ENCODE measurements at regions not wholly inside any gene's neighbourhood (a gene's known extent, or its start where the extent isn't known, plus 50 kb on each side); places are given as distances from the start of the nearest gene placed in this dataset.

- peak; percentile 38 for DNase-seq
Measured at GRCh38 chr3:194738254-194739093, 52.8 kb downstream of the FAM43A start.

DNA sequence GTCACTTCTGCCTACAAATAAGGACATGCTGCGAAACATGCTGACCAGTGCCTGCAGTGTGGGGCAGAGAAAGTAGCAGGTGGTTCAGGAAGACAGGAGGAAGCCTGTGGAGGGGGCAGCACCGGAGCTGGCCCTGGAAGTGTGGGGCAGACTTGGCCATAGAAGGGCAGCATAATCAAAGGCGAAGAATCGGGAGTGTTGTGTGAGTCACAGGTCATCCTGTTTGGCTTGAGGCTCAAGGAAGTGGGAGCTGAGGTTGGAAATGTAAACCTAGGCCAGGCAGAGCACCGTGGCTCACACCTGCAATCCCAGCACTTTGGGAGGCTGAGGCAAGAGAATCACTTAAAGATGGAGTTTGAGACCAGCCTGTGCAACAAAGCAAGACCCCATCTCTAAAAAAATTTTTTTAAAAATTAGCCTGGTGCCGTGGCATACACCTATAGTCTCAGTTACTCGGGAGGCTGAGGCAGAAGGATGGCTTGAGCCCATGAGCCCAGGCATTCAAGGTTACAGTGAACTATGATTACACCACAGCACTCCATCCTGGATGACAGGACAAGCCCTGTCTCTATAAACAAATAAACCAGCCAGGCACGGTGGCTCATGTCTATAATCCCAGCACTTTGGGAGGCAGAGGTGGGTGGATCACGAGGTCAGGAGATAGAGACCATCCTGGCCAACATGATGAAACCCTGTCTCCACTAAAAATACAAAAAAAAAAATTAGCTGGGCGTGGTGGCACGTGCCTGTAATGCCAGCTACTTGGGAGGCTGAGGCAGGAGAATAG lies 54.0 kb downstream of the FAM43A start:
- no peak for DNase-seq

DNA sequence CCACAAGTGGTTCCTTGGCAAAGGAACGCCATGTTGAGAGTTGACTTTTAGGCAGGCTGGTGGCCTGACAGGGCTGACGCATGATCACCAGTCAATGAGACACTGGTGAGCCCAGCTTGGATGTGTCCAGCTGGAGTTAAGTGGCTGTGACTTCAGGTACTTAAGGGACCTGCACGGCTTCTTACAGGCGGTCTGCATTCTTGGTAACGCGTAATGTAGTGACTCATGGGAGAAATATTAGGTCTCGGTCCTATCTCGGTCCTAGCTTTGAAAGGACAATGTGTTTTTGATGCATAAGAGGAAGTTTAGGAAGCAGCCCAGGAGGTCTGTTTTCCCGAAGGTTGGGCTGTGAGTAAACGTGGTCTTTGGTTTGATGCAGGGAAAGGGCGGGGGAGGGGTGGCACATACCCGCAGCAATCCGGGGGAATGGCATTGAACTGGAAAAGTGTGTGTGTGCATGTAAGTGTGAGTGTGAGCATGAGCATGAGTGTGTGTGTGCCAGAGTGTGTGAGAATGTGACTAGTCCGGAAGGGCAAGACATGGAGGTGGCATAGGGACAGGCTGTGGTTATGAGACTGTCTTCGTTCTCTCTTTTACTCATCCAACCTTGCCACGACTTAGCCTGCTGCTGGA lies 55.3 kb downstream of the FAM43A start:
- DNase-seq = no peak

DNA sequence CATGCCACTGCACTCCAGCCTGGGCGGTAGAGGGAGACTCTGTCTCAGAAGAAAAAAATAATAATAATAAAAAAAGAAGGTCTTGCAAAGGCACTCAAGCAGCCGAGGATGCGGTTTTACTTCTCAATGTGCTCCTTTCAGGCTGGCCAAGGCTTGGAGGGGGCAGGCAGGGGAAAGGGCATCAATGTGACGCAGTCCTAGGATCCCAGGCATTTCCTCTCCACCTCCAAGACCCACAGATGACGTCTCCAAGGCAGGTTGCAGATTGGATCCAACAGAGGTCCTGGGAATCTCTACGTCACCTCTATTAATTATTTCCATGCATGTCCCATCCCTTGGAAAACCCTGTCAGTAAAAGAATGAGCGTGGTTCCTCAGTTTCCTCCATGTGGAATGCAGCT lies 56.2 kb downstream of the FAM43A start:
- DNase-seq = no peak

- no peak for DNase-seq
Measured at GRCh38 chr3:194744826-194745225, 59.1 kb downstream of the FAM43A start.

DNA sequence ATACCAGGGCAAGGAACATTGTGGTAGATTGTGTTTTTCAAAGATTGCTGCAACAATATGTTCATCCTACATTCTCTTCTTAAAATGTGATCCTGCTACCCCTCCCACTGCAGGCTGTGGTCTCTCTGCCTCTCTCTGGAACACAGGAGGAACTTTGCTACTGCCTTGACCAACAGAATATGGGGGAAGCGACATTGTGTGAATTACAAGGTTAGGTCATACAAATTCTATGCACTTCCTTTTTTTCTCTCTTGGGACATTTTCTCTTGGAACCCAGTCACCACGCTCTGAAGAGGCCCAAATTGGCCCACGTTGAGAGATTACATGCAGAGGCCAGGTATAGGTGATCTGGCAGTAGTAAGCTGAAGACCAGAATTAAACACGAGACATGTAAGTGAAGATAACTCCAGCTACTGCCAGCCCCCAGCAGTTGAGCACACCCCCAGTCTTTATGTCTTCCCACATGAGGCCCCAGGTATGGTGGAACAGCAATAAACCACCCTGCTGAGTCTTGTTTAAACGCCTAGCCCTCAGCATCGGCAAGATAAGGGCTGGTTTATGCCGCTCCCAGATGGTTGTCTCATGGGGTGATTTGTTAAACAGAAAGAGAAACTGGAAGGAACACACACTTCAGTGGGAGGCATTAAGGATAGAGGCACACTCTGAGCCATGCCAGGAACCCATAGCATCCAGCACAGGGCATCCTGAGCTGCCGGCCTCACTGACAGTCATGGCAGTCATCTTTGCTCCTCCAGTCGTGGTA lies 59.9 kb downstream of the FAM43A start:
- DNase-seq = no peak

GRCh38 chr3:194748225-194748624 lies 62.5 kb downstream of the FAM43A start:
- no peak for DNase-seq

DNA sequence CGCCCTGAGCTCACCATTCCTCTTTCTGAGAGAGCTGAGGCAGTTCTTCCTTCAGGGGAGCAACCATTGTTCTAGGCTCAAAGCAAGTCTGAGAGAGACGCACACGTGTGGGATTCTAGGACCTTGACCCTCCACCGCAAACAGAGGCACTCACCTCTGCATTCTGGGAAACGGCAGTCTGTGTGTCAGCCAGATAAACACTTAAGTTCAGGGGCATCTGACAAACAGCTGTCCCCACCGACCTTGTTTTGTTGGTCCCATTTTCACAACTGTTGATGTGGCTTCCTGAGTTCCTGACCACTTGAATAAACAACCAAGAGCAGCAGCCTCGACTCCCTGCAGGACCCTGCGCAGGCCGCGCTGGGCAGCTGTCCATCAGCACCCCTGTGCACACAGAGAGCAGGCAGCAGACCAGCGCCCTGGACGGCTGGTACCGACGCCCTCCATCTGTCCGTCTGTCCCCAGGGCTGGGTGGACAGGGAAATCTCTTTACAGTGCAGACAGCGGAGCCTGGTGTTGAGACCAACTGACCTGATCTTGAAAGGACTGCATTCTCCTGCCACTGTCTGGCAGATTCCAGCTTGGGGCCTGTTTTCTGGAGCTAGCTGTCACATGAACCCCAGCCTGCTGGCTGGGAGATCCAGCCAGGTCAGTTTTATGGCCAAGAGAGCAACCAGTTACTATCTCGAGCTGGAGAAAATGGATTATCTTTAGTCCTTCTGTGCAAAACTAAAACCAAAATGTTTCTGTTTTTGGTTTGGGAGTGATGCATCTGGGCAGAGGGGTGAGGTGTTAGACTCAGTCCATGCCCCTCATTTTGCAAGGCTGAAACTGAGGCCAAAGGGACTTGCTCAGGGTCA lies 64.2 kb downstream of the FAM43A start:
- no peak for DNase-seq

GRCh38 chr3:194750491-194750828 lies 64.8 kb downstream of the FAM43A start:
- no peak for DNase-seq

- DNase-seq = no peak
Measured at GRCh38 chr3:194755671-194756459, 70.2 kb downstream of the FAM43A start.

DNA sequence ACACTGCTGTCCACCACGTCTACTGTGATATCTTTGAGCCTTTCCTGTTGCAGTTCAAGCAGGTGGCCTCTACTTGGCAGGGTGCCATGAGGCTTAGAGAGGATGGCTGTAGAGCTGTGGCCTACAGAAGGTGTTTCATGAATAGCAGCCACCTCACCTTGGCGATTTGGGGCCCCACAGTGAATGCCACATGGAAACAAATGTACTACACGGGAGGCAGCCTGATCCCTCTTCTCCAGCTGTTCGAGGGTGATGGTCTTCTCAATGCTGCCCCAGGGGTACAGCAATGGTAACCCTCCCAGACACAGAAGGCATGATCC lies 70.7 kb downstream of the FAM43A start:
- no peak for DNase-seq

DNA sequence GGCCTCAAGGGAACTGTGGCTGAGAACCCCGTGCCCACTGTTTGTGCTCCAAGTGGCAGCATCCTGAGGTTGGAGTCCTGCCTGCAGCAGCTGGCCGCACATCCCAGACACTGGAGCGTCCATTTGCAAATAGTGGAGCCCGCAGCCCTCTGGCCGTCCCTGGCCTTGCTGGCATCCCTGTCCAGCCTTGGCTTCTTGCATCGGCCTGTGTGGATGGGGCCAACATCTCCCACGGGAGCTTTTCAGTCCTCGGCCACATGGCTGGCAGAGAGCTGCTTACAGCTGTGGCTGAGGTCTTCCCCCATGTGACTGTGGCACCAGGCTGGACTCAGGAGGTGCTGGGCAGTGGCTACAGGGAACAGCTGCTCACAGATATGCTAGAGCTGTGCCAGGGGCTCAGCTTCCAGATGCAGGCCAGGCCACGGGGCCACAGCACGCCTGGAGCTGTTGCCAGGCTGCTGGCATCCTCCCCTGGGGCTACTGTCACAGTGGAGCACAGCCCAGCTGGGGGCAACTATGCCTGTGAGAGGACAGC lies 71.2 kb downstream of the FAM43A start:
- DNase-seq = no peak

DNA sequence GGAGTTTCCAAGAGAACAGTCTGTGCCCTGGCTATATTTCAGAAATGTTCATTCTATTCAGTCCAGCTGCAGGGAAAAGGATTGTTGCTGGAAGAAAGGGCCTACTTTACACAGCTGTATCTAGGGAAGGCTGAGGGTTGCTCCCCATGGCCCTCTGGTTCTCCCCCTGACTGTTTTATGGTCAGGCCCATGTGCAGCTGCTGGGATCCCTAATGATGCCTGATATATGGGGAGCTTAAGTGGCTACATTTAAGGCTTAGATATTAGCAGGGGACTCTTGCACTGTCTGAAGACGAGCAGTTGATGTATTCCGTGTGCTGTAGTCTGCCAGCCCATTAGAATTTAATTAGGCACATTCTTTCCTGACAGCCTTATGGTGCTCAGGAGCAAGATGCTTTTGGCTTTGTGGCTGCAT lies 72.0 kb downstream of the FAM43A start:
- peak; percentile 79 for DNase-seq

- DNase-seq = no peak
Measured at GRCh38 chr3:194758716-194759115, 73.0 kb downstream of the FAM43A start.

- DNase-seq = no peak
Measured at GRCh38 chr3:194760494-194761137, 74.9 kb downstream of the FAM43A start.

DNA sequence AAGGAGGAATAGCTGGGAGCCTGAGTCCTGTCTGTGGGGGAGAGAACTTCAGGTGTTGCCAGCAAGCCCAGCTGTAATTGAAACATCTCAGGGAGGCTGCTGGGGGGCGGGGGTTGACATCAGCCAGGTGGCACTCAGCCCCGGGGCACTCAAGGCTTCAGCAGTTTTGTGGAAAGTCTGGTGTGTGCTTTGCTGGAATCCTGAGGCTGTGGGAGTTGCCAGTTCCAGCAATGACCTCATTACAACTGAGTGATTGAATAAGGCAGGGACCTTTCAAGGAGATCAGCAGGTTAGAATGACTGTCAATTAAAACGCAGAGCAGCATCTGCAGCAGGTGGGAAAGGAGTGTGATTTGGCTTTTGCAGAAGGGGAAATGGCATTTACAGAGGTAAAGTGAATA lies 75.7 kb downstream of the FAM43A start:
- DNase-seq = peak; percentile 63

- no peak for DNase-seq
Measured at GRCh38 chr3:194766845-194767244, 81.2 kb downstream of the FAM43A start.

GRCh38 chr3:194767446-194768207 lies 81.9 kb downstream of the FAM43A start:
- DNase-seq = no peak

- DNase-seq = no peak
Measured at GRCh38 chr3:194768586-194768985, 82.9 kb downstream of the FAM43A start.

Data from hindlimb muscle (tissue), 1 donor.